ENCODE measurements at regions not wholly inside any gene's neighbourhood (a gene's known extent, or its start where the extent isn't known, plus 50 kb on each side); places are given as distances from the start of the nearest gene placed in this dataset.
"Not testable (repeated sequence)": the region's sequence is repeated elsewhere in the genome, so short reads cannot be mapped to it uniquely, and the experiment has no call there.

GRCh38 chr17:52482271-52482670 lies 323.8 kb upstream of the CA10 start:
- Mint-ChIP-seq H3K4me1 (no peaks in the 10 kb centered on the region), H3K4me3 (no peak overlapping the region), H3K9me3 (peaks cover 8% of the 10 kb centered on the region), H3K36me3 (ENCODE audit: low read depth) (no peaks in the 10 kb centered on the region), H3K27ac (no peak overlapping the region), H3K27me3 (peaks cover 1% of the 10 kb centered on the region)
- DNase-seq = no peak
- no peak for ATAC-seq

GRCh38 chr17:52477824-52478699 lies 319.5 kb upstream of the CA10 start:
- no peaks in the 10 kb centered on the region for H3K27me3 Mint-ChIP-seq
- peaks cover 4% of the 10 kb centered on the region for H3K9me3 Mint-ChIP-seq
- ATAC-seq = no peak
- no peak overlapping the region for H3K4me3 Mint-ChIP-seq
- no peaks in the 10 kb centered on the region for H3K4me1 Mint-ChIP-seq
- H3K36me3 Mint-ChIP-seq (ENCODE audit: low read depth) = no peaks in the 10 kb centered on the region
- H3K27ac Mint-ChIP-seq = no peak overlapping the region
- DNase-seq = no peak

GRCh38 chr17:52476638-52477313 lies 318.3 kb upstream of the CA10 start:
- no peaks in the 10 kb centered on the region for H3K4me1 Mint-ChIP-seq
- peaks cover 4% of the 10 kb centered on the region for H3K9me3 Mint-ChIP-seq
- H3K4me3 Mint-ChIP-seq = no peak overlapping the region
- H3K36me3 Mint-ChIP-seq (ENCODE audit: low read depth) = no peaks in the 10 kb centered on the region
- ATAC-seq (no peak), DNase-seq (no peak)
- H3K27me3 Mint-ChIP-seq = no peaks in the 10 kb centered on the region
- no peak overlapping the region for H3K27ac Mint-ChIP-seq

DNA sequence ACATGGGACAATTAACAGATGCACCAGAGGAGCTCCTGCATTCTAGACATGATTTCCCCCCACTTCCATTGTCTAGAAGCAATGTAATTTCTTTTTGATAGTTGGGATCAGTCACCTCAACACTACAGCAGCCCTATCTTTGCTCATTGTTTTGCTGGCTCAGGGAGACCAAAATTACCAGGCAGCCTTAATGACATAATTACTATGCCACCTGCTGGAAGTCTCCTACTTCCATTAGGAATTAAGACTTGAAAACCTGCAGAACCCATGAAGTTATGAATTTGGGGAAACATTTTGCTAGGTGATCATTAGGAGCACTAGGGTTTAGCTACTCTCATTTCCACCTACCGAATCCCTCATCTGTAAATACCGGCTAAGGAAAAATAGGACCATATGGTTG lies 312.0 kb upstream of the CA10 start:
- no peaks in the 10 kb centered on the region for H3K36me3 Mint-ChIP-seq (ENCODE audit: low read depth)
- H3K4me3 Mint-ChIP-seq = no peak overlapping the region
- no peak overlapping the region for H3K27ac Mint-ChIP-seq
- peaks cover 4% of the 10 kb centered on the region for H3K9me3 Mint-ChIP-seq
- no peaks in the 10 kb centered on the region for H3K27me3 Mint-ChIP-seq
- DNase-seq (no peak), ATAC-seq (no peak)
- no peaks in the 10 kb centered on the region for H3K4me1 Mint-ChIP-seq

DNA sequence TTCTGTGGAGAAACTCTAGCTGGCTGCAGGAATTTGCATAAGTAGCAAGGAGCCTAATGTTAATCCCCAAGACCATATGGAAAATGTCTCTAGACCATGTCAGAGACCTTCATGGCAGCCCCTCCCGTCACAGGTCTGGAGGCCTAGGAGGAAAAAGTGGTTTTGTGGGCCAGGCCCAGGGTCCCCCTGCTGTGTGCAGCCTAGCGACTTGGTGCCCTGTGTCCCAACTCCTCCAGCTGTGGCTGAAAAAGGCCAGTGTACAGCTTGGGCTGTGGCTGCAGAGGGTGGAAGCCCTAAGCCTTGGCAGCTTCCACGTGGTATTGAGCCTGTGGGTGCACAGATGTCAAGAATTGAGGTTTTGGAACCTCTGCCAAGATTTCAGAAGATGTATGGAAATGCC lies 306.9 kb upstream of the CA10 start:
- ATAC-seq (no peak), DNase-seq (no peak)
- H3K27me3 Mint-ChIP-seq = no peaks in the 10 kb centered on the region
- no peak overlapping the region for H3K27ac Mint-ChIP-seq
- no peaks in the 10 kb centered on the region for H3K4me1 Mint-ChIP-seq
- H3K9me3 Mint-ChIP-seq = peaks cover 9% of the 10 kb centered on the region
- no peaks in the 10 kb centered on the region for H3K36me3 Mint-ChIP-seq (ENCODE audit: low read depth)
- H3K4me3 Mint-ChIP-seq = no peak overlapping the region

GRCh38 chr17:52451294-52451861 lies 292.9 kb upstream of the CA10 start:
- ATAC-seq (no peak), DNase-seq (no peak)
- Mint-ChIP-seq H3K4me3 (no peak overlapping the region), H3K36me3 (ENCODE audit: low read depth) (no peaks in the 10 kb centered on the region), H3K4me1 (no peaks in the 10 kb centered on the region), H3K27ac (no peak overlapping the region), H3K27me3 (no peaks in the 10 kb centered on the region), H3K9me3 (peaks cover 4% of the 10 kb centered on the region)

GRCh38 chr17:52442350-52442749 lies 283.8 kb upstream of the CA10 start:
- no peaks in the 10 kb centered on the region for H3K4me1 Mint-ChIP-seq
- H3K36me3 Mint-ChIP-seq (ENCODE audit: low read depth) = no peaks in the 10 kb centered on the region
- ATAC-seq = no peak
- H3K9me3 Mint-ChIP-seq = peaks cover 3% of the 10 kb centered on the region
- H3K27ac Mint-ChIP-seq = no peak overlapping the region
- H3K4me3 Mint-ChIP-seq = no peak overlapping the region
- no peaks in the 10 kb centered on the region for H3K27me3 Mint-ChIP-seq
- no peak for DNase-seq

- Mint-ChIP-seq H3K9me3 (peaks cover 8% of the 10 kb centered on the region), H3K27me3 (peaks cover 2% of the 10 kb centered on the region), H3K4me1 (no peaks in the 10 kb centered on the region), H3K4me3 (no peak overlapping the region), H3K27ac (no peak overlapping the region), H3K36me3 (ENCODE audit: low read depth) (no peaks in the 10 kb centered on the region)
- ATAC-seq = no peak
- DNase-seq = no peak
These were observed 262.1 kb upstream of the CA10 start for GRCh38 chr17:52420555-52421078.

GRCh38 chr17:52419229-52419641 lies 260.7 kb upstream of the CA10 start:
- no peaks in the 10 kb centered on the region for H3K36me3 Mint-ChIP-seq (ENCODE audit: low read depth)
- H3K4me3 Mint-ChIP-seq = no peak overlapping the region
- H3K27ac Mint-ChIP-seq = no peak overlapping the region
- H3K4me1 Mint-ChIP-seq = no peaks in the 10 kb centered on the region
- H3K9me3 Mint-ChIP-seq = peaks cover 4% of the 10 kb centered on the region
- H3K27me3 Mint-ChIP-seq = no peaks in the 10 kb centered on the region
- no peak for ATAC-seq
- no peak for DNase-seq

GRCh38 chr17:52410781-52411180 lies 252.3 kb upstream of the CA10 start:
- DNase-seq = no peak
- H3K9me3 Mint-ChIP-seq = no peaks in the 10 kb centered on the region
- no peak overlapping the region for H3K4me3 Mint-ChIP-seq
- H3K4me1 Mint-ChIP-seq = no peaks in the 10 kb centered on the region
- no peak for ATAC-seq
- H3K36me3 Mint-ChIP-seq (ENCODE audit: low read depth) = no peaks in the 10 kb centered on the region
- H3K27ac Mint-ChIP-seq = no peak overlapping the region
- no peaks in the 10 kb centered on the region for H3K27me3 Mint-ChIP-seq

DNA sequence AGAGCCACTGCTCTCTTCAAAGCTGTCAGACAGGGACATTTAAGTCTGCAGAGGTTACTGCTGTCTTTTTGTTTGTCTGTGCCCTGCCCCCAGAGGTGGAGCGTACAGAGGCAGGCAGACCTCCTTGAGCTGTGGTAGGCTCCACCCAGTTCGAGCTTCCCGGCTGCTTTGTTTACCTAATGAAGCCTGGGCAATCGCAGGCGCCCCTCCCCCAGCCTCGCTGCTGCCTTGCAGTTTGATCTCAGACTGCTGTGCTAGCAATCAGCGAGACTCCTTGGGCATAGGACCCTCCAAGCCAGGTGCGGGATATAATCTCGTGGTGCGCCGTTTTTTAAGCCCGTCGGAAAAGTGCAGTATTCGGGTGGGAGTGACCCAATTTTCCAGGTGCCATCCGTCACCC lies 250.7 kb upstream of the CA10 start:
- not testable (repeated sequence) for H3K9me3 Mint-ChIP-seq; H3K4me3 Mint-ChIP-seq; ATAC-seq; DNase-seq; H3K27ac Mint-ChIP-seq; H3K36me3 Mint-ChIP-seq (ENCODE audit: low read depth); H3K4me1 Mint-ChIP-seq; H3K27me3 Mint-ChIP-seq

- DNase-seq (no peak), ATAC-seq (no peak)
- Mint-ChIP-seq H3K4me3 (no peak overlapping the region), H3K27me3 (no peaks in the 10 kb centered on the region), H3K36me3 (ENCODE audit: low read depth) (no peaks in the 10 kb centered on the region), H3K9me3 (peaks cover 7% of the 10 kb centered on the region), H3K4me1 (no peaks in the 10 kb centered on the region), H3K27ac (no peak overlapping the region)
These were observed 236.8 kb upstream of the CA10 start for GRCh38 chr17:52395308-52395707.

GRCh38 chr17:52390422-52390821 lies 231.9 kb upstream of the CA10 start:
- Mint-ChIP-seq H3K27me3 (no peaks in the 10 kb centered on the region), H3K4me1 (no peaks in the 10 kb centered on the region), H3K36me3 (ENCODE audit: low read depth) (no peaks in the 10 kb centered on the region), H3K27ac (no peak overlapping the region), H3K9me3 (peaks cover 4% of the 10 kb centered on the region), H3K4me3 (no peak overlapping the region)
- DNase-seq = no peak
- ATAC-seq = no peak

DNA sequence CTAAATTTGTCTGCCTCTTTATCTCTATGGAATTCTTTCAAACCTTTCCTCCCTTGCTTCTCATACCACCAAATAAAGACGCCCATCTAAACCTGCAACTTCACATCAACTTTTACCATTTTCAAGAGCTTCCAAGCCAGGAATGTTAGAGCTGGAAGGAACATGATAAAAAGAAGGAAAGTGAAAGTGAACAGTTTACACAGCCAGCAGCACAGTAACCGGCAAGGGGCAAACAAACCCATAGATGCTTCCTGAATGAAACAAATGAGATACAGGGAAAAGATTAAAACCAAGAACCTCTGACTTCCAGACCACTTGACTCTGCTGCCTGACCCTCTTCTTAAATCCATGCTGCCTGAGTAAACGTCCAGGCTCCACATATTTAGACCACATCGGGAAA lies 231.1 kb upstream of the CA10 start:
- ATAC-seq (no peak), DNase-seq (no peak)
- H3K4me3 Mint-ChIP-seq = no peak overlapping the region
- peaks cover 4% of the 10 kb centered on the region for H3K9me3 Mint-ChIP-seq
- H3K27ac Mint-ChIP-seq = no peak overlapping the region
- H3K36me3 Mint-ChIP-seq (ENCODE audit: low read depth) = no peaks in the 10 kb centered on the region
- H3K27me3 Mint-ChIP-seq = no peaks in the 10 kb centered on the region
- no peaks in the 10 kb centered on the region for H3K4me1 Mint-ChIP-seq

DNA sequence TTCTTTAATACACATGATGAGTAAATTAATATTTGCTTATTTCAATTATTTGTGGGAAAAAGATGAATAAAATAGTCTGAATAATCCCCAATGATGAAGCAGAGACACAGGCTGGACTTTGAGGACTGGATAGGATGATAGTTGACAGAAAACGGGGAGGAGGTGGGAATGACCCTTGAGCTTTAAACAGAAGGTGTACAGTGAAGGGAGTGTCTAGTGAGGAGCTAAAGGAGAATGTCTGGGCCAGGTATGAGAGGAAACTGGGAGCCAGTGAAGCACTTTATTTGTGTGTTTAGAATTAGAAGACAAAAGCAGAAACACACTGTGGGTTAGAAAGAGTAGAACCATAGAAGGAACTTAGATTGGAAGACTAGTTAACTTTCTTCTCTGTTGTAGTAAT lies 230.4 kb upstream of the CA10 start:
- Mint-ChIP-seq H3K4me3 (no peak overlapping the region), H3K27me3 (no peaks in the 10 kb centered on the region), H3K9me3 (peaks cover 4% of the 10 kb centered on the region), H3K36me3 (ENCODE audit: low read depth) (no peaks in the 10 kb centered on the region), H3K4me1 (no peaks in the 10 kb centered on the region), H3K27ac (no peak overlapping the region)
- no peak for ATAC-seq
- no peak for DNase-seq
